GM18867 (cell line): ENCODE measurements at regions not wholly inside any gene's neighbourhood (a gene's known extent, or its start where the extent isn't known, plus 50 kb on each side); places are given as distances from the start of the nearest gene placed in this dataset.

Experiments
- ATAC-seq: cut with Tn5 transposase; IDR thresholded peaks from one replicate; pipeline ENCODE4 v1.9.1; 2021; ENCODE audit warnings: mild to moderate bottlenecking, moderate library complexity; ENCODE audit not compliant: unreplicated experiment

DNA sequence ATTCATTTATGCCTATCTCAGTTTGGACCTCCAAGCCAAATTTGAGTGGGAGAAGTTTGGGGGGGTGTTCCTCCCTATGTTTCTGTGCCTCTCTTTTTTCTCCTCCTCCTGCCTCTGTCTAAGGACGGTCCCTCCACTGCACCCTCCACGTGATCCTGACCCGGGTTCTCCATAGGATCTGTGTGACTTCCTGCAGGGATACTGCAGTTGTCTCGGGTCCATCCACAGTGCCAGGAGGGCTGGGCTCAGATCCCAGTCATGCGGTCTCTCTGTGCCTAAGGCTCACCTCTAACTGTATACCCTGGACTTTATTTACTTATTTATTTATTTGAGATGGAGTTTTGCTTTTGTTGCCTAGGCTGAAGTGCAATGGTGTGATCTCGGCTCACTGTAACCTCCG lies 1354.5 kb downstream of the BRD1 start:
- ATAC-seq = no peak

DNA sequence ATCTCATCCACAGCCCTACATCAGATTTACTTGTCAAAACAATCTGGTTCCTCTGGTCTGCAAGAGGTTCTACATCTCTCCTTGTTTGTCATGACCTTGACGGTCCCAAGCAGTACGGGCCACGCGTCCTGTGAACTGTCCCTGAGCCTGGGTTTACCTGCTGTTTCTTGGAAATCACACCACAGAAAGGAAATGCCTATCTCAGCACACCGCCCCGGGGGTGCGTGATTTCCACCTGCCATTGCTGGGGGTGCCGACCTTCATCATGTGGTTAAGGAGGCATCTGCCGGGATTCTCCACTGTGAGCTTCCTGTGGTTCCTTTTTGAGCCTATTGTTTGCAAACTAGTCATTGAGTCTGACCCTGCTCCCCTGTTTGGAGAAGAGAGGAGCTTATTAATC lies 1363.4 kb downstream of the BRD1 start:
- ATAC-seq = no peak

DNA sequence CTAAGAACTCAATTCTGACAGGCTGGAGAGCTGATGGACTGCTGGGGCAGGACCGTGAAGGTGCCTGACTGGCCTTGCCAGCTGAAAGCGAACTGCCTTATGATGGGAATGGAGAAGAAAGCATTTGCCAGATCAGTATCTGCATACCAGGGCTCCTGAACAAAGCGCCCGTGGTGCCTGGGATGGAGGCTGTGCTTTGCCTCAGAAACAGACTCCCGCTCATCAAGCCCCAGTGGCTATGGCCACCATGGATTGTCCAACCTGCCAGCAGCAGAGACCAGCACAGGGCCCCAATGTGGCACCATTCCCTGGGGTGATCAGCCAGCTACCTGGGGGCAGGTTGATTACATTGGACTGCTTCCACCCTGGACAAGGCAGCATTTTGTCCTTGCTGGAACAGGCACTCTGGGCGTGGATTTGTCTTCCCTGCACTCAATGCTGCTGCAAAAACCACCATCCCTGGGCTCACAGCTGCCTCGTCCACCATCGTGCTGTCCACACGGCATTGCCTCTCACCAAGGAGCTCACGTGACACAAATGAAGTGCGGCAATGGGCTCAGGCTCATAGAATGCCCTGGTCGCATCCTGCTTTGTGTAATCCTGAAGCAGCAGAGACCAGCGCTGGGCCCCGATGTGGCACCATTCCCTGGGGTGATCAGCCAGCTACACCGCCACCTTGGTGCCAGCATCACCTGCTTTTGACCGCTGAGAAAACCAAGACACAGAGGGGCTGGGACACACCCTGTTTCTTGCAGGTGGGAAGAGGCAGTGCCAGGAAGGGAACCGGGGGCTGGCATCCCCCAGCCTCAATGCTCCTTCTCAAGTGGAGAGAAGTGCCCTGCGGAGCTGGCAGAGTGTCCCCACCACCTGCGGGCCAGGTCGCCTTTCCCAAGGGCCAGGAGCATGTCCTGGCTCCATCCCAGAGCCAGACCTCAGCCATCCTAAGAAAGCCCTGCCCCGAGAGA lies 1367.5 kb downstream of the BRD1 start:
- ATAC-seq = no peak

DNA sequence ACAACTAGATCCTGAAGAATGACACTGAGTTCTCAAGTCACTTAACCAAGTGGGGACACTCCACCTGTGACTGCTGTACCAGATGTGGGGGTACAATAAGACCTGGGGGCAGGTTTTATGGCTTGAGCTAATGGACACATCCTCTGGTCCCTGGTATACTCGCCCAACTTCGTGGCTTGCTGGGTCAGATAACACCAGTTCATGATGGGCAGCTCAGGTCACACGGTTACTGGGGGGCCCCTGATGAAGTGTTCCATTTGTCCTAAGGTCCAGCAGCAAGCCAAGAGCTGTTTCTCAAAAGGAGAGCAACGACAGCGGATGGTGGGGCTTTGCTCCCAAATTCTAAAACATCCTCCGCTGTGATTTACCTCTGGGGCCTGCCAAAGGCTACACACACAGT lies 1368.4 kb downstream of the BRD1 start:
- ATAC-seq = no peak

DNA sequence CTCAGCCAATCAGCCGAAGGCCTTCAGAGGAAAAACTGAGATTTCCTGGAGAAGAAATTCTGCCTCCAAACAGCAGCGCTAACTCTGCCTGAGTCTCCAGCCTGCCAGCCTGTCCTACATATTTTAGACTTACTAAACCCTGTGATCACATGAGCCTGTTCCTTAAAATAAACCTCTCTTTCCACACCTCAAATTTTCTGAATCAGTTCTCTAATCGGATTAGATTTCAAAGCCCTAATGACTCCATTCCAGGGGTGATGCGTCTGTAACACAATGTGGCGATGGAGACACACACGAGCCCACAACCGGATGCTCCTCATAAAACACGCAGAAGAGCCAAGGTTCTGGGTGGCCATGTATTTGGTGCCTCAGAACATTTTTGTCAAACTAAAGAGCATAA lies 1371.2 kb downstream of the BRD1 start:
- no peak for ATAC-seq

DNA sequence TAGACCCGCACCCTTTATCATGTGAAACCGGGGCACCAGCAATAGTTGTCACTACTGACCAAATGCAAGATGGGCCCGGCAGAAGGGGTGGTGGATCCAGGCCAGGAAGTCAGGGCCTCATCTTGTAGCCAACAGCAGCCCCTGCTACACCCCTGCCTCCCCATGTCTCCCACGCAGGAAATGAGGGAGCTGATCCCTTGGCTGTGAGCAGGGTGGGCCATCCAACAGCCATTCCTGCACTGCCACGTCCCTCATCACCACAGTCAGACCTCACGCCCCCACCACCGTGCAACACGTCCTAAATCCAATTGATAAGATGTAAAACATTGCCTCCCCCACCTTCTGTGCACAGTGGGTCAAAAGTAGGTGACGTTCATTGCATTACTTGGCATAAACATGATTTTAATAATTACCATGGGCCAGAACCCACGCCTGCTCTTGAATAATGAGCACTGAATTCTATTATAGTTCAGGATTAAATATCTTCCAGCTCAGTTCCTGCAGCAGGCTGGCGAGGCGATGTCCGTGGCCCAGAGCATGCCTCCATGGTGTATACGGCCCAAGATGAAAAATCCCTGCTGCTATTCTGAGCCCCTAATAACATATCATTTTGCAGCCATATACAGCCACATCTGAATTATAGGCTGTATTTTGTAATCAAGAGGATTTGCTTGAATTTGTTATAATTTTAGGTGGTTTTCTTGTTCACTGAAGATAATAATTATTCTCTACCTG lies 1373.8 kb downstream of the BRD1 start:
- no peak for ATAC-seq

DNA sequence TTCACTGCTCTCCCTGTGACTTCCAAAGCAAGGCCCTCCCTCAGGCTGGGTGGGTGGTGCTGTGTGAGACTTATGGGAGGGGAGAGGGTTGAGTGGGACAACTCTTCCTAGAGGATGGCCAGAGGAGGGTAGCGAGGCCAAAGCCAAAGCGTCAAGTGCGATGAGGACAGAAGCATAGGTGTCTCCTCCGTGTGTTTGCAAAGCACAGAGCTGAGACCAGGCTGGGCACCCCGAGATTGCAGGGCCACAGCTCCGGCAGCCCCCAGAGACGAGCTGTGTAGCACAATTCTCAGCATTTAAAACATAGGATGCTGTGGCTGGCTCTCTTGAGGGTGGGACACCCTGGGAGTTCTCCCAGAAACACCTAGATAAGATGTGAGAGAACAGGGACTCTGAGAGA lies 1374.5 kb downstream of the BRD1 start:
- no peak for ATAC-seq

DNA sequence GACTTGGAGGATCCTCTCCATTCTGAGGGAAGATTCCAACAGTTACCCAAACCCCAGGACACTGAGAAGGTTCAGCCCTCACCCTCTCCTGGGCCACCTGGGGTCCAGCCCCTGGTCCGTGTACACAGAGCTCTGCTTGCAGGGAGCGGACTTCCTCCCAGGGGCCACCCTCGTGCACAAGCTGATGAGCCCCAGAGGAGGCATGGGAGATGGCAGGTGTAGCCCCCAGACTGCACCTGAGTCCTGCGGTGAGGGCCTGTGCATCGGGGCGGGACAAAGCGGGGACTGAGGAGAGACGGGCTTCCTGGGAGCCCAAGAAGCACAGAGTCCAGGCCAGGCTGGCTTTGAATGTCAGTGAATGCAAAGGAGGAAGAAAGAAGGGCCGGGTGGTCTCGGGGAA lies 1374.9 kb downstream of the BRD1 start:
- ATAC-seq = no peak

DNA sequence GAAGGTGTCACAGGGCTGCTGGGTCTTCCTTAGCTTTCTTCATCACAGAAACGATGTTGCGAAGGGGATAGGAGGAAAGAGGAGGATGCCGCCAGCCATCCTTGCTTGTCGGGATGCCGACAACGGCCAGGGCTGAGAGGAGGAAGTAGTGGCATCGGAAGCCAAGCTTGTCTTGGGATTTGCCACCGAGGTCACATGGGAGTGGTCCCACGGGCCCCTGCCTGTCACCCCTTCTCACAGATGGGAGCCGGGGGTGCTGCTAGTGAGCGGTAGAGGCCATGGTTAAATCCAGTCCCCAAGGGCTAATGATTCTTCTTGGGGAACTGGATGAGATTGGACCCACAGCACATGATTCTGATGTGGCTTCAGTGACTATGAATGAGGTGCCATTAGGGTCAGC lies 1375.8 kb downstream of the BRD1 start:
- ATAC-seq = no peak

DNA sequence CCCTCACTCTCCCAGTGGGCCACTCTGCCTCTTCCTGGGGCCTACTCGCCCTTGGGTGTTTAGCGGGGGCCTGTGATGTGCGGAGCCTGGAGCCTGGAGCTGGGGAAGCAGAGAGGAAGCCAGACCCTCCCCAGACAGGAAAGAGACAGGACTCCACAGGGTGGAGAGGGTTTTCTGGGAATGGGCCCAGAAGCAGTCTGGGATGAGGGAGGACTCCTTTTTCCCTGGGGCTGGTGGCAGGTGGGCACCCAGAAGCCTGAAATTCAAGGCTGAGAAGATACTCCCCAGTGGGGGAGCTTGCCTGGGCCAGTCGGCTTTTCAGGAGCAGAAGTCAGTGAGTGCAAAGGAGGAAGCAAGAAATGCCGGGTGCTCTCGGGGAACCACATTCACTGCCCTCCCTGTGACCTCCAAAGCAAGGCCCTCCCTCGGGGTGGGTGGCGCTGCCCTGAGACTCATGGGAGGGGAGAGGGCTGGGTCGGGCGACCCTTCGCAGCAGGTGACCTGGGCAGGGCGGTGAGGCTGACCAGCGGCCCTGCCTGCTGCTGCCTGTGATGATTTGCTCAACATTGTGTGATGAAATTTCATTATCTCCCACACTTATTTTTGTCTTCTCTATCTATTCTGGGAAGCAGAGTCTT lies 1377.4 kb downstream of the BRD1 start:
- ATAC-seq = no peak

DNA sequence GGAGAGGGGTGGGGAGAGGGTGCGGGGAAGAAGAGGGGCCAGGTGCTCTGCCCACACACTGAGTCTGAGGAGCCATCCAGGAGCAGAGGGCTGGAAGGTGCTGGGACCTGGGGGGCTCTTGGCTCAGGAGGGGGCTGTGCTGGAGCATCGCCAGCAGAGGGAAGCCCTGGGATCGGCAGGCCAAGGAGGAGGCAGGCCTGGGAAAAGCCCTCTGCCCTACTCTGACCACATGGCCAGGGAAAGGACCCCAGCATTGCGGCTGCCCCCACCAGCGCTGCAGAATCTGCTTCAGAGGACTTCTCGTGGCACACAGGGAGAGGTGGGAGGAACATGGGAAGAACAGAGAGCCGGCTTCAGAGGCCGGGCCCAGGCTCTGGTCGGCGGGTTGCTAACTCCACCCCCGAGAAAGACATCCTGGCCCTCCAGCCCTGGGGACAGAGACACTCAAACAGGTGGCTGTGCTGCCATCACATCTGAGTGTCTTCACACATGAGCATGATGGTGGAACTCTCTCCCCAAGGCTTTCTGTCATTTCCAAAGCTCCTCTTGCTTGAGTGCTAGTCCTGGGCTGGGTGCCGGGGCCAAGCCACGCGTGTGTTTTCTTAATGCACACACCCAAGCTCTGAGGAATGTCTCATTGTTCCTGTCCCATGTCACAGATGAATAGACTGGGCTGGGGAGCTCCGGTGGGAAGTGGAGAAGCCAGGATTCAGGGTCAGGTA lies 1378.0 kb downstream of the BRD1 start:
- ATAC-seq = no peak

DNA sequence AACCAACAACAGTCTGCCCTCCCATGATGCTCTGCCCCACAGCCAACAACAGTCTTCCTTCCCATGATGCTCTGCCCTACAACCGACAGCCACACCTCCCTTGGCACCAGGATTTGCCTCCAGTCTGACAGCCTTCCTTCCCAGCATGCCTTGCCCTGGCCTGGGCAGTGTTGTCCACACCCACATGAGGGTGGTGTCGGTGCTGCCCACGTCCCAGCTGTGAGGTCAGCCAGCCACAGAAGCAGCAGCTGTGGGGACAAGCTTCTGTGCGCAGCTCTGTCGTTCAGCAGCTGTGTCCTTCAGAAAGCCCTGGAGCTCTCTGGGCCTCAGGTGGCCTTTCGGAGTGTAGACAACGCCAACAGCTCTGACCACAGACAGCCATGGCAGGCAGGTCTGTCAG lies 1378.9 kb downstream of the BRD1 start:
- no peak for ATAC-seq

DNA sequence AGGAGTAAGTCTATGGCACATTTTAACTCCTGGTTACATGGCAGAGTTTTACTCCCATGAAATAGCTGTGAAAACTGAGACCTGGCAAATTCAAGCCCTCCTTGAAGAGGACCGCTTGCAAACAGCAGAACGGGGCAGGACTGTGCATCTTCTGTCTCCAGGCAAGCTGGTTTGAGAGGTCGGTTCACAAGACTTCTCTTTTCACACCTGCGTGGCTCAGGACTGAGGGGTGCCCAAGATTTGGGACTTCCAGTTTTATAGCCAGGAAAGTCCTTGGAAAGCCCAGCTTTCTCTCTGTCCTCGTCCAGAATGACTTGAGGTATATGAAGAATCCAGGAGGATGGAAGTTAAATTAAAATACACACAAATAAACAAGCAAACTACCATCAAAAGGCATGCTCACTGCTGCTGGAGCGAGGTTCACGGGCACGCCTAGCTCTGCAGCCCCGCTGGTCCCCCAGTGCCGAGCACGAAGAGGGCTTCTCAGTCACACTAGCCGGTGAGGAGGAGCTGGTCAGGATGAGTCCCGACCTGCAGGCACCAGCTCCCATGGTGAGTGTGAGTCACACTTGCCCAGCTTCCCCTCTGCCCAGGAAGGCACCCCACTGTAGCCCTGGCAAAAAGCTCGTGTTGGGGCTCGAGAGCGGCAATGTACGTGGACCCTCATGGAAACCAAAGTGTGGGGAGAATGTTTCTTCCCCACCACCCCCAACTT lies 1382.4 kb downstream of the BRD1 start:
- ATAC-seq = no peak

DNA sequence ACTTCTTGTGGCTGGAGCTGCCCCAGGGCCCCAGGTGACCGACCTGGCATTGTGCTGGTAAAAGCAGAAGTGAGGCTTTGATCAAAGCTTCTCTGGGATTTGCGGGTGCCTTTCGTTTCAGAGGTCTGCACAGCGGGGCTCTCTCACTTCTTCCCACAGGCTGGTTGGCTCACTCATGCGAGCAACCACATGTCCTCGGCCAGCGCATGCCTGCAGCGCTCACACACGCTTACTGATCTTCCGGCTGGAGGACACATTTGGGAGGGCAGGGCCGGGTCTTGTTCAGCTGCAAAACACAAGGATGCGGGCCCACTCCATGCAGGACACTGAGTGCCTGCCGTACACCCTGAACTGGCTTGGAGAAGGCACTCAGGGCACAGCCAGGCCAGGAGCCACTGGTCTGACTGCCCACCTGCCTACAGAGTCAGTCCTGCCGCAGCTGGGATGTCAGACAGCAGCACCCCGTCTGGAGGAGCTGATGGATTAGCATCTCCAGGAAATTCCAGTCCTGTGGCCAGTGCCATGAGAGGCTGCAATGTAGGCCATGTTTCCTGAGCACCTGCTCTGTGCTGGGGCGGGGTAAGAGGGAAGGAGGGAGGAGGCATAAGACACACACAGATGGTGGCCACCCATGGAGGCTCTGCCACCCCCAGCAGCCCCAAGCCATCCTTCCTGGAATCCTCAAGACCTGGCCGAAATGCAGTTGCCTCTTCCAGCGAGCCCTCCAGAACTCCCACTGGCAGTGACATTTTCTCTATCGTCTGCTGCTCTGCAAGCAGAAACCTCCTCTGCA lies 1383.2 kb downstream of the BRD1 start:
- ATAC-seq = peak; percentile 87

DNA sequence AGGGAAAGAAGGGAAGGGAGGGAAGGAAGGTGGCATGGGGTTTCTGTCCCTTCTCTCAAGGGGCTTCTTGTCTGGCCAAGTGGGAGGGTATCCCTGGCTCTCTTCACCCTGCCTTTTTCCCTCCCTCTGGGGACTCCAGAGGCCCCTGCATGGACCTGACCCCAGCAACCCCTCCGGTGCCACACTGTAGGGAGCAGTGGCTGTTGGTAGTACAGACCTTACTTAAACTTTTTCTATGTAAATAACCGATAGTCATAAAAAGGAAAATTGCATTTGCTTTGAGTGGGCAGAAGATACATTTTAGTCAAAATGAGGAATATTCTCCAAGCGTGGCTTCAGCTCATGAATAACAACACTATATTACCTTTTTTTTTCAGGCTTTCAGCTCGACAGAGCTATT lies 1384.0 kb downstream of the BRD1 start:
- no peak for ATAC-seq

DNA sequence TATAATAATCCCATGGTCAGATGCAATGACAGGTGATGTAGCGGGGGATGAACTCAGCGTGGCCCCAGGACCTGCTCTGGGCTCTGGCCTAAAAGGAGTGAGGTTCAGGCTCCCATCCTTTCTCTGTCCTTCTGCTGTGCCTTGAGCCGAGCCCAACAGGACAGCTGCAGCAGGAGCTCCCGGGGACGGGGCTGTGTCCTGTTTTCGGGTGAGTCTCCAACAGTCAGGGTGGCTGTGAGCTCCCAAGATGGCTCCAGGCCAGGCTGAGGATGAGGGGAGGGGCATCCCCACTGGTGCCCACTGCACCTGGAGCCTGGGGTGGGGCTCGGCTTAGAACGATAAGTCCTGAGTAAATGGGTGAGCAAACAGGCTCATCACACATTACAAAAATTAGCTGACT lies 1385.0 kb downstream of the BRD1 start:
- ATAC-seq = no peak

DNA sequence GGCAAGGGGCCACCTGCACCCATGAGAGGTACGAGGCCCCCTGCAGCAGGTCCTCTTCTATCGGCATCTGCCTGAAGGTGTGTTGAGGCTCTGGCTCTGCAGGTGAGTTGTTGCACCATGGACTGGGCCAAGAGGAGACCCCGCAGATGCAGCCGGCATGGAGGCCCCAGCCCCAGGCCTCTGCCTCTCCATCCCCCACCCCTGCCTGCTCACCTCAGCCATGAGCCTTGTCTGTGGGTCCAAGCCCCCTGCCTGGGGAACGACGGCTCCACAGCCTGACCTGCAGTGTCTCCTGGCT lies 1386.2 kb downstream of the BRD1 start:
- ATAC-seq = no peak

DNA sequence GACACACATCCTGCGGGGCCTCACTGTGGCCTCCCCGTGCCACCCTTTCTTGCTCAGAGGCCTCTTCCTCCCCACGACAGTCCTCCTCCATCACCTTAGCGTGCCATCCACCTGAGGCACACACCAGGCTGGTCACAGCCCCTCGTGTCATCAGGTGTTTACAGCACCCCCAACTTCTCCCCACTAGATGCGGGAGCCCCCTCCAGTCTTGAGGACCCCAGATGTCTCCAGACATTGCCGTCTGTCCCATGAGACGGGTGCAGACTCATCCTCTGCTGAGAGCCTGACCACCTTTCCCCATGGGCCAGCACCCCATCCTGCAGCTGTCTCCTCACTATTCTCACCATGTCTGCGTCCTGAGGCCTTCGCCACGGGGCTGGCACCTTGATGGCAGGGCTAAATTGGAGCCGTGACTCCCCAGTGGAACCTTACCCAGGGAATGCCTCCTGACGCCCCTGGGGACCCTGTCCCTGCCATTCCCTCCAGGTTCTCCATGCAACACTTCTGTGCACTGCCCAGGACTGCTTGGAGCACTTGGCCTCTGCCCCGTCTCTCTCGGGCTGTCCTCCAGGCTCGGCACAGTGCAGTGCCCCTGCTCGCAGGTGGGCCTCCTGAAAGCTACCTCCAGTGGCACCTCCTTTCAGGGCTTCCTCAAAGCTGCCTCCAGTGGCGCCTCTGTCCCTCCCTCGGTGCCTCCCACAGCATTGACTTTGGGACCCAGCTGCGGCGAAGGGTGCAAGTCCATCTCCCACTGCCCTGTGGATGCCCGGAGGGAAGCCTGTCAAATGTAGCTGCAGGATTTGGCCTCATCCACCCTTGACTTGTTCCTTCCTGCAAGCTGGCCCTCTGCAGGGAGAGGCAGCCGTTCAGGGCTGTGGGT lies 1386.8 kb downstream of the BRD1 start:
- no peak for ATAC-seq

DNA sequence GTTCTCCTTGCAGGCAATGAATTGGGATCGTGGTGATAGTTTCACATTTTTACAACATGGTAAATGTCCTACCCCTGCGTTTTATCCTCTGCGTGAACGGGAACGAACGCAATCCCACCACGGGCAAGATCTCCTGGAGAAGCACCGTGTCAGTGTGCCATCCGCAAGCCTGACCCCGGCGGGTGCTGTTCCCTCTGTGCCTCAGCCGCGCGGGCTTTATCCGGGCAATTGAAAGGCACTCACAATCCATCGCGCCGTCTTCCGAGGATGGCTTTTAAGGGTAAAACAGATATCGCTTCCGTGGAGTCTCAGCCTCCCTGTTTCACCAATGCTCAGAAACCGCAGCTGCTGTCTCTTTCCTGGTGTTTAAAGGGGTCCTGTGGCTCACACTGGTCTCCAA lies 1387.5 kb downstream of the BRD1 start:
- no peak for ATAC-seq
